GM19397 (cell line): ENCODE measurements at regions not wholly inside any gene's neighbourhood (a gene's known extent, or its start where the extent isn't known, plus 50 kb on each side); places are given as distances from the start of the nearest gene placed in this dataset.

Experiments used
- ATAC-seq: cut with Tn5 transposase; IDR thresholded peaks from one replicate; pipeline ENCODE4 v1.9.1; 2021; ENCODE audit warnings: mild to moderate bottlenecking, moderate library complexity; ENCODE audit not compliant: unreplicated experiment

DNA sequence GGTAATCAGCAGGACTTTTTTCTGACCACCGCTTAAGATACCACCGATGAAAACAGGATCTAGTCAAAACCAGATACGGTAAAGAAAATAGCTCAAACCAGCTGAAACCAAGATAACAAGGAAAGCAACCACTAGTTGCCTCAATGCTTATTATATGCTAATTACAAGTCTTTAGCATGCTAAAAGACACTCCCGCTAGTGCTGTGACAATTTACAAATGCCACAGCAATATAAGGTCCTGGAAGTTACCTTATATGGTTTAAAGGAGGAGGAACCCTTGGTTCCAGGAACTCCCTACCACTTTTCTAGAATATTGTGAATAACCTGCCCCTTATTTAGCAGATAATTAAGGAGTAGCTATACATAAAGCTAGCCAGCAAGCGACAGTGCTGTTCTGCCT lies 976.4 kb upstream of the SEL1L start:
- no peak for ATAC-seq

DNA sequence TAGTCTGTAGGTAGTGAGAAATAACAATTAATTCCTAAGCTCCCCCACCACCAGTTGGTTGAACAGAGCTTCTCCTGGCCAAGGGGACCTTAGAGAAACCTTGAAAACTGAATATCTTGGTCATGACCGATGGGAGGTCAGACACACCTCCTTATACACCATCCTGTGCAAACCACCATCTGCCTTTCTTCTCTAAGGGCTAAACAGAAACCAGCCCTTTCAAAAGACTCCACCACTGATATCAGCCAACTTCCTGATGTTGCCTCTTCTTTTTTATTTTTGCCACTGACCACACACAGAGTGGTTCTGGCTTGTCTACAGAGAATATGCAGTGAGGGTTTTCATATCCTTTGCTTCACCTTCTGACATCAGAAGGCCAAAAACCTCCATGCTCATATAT lies 977.7 kb upstream of the SEL1L start:
- no peak for ATAC-seq

DNA sequence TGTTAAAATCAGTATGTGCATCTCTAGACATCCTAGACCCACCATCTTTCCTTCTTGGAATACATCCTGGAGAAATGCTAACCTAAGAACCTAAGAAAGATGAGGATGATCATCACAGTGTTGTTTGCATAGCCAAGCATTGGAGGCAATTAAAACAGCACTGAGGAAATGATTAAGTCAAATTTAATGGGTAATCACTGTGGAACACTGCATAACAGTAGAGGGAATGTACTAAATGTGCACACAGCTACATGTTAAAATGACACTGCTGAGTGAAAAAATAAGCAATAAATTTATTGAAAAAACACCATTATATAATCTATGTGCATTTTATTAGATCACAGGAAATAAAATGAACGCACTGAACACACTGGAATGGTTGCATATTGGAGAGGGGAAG lies 987.1 kb upstream of the SEL1L start:
- no peak for ATAC-seq

DNA sequence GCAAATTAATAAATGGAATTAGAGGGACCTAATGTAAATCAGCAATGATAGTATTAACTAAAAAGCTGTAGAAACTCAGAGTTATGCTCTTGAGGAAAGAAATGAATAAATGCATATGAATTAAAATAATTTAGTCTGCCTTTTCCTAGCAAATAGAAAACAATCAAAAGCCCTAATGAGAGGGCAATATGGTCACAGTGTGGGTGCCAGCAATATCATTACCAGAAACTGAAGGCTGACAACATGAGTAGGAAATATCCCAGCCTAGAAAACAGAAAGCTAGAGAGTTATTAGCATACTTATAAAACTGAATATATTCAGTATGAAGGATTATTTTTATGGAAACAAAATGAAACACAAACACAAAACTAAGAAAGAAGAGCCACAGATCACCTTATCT lies 987.5 kb upstream of the SEL1L start:
- no peak for ATAC-seq

DNA sequence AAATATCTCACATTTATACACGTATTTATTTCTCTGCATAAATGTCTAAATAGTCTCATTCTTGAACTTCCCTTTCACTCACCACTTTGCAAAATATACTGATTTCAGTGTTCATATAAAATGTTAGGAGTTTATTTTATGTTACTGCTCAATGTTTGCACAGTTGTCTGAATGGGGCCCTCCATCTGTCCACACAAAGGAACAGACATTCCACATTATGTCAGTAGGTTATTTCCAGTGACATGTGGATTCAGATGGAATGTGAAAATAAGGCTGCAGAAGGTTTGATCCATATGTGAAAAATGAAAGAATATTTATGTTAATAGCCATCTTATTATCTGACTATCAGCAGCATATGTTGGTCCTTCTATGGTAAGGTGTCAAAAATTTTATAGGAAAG lies 994.4 kb upstream of the SEL1L start:
- no peak for ATAC-seq

DNA sequence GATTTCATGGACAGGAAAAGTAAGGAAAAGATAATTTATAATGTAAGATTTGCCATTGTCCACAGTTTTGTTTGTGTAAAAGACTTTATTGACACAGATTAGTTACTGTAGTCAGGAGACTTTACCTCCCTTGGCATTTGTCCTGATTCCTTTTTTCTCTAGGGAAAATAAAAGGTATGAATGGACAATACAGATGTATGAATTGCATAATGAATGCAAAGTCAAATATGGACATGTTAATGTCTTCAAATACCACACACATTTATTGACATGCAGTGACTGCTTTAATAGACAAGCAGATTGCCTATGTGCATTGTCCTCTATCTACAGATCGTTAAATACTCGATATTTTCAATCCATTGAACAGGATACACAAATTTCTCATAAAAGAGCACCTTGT lies 999.7 kb upstream of the SEL1L start:
- no peak for ATAC-seq

DNA sequence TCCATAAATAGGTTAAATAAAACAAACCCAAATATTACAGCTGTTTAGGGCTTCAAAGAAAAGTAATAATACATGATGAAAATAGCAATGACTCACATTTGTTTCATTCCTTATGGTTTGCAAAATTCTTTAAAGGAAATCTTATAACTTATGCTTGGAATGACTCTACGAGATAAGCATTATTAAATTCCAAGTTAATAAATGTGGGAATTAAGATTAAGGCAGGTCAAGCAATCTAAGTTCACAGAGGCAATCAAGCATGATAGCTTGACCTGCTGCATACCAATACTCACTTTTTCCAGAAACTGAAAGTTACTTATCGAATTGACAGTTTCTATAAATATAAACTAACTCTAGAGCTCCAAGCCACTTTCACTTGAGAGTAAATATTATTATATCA lies 1002.9 kb upstream of the SEL1L start:
- ATAC-seq: no peak

DNA sequence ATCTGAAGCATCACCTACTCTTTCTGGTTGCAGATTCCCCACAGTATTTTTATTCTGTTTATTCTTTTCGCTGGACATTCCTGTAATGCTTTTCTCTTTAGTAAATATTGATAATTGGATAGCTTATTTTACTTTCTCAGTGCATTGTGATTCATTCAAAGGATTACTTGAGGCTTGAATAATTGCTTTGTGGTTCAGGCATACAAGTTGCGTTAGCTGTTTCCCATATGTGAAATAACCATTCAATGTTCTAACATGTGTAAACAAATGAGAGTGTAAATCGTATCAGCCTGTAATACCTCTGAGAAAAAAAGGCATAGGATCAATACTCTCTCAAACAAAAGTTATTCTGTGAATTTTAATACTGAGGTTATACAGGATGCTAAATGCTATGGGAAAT lies 1004.2 kb upstream of the SEL1L start:
- ATAC-seq: no peak

DNA sequence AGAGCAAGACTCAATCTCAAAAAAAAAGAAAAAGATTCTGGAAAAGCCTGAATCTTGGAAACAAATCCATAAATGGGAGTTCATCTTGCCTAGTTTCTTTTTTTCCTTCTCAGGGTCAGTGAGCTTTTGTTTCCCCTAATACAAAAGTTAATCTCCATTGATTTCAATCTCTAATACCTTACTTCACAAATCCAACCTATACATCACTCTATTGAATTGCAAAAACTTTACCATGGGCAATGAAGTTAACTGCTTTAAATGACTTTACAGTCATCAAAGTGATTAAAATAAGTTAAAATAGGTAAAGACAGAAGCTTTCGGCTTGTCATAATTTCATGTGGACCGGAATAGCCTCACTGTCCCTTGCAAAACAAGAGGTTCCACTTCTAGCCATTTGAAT lies 1012.7 kb upstream of the SEL1L start:
- no peak for ATAC-seq

DNA sequence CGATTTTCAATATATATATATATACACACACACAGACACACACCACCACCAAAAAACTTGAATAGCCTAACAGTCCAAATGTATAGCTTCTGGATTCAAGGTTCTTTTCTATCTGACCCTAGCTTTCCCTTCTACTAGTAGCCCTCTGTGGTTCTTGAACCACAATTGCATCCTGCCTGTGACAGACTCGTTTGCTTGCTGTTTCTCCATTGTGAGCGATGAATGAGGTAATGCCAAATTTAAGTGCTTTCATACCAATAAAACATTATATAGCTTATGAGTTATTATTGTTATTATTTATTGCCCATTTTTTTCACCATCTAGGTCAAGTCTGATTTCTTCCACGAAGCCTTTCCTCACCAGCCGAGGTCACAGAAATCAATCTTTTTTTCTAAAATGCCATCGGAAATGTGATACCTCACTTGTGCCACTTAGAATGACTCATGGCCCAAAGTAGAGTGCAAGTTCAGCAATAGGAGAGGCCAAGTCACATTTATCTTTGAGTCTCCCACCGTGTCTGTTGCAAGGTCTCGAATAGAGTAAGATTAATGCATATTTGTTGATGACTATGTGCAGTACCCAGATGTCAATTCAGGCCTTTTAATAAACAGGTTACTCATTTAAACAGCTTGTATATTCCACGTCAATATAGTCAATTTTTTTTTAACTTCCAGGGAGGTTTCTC lies 1015.8 kb upstream of the SEL1L start:
- no peak for ATAC-seq

DNA sequence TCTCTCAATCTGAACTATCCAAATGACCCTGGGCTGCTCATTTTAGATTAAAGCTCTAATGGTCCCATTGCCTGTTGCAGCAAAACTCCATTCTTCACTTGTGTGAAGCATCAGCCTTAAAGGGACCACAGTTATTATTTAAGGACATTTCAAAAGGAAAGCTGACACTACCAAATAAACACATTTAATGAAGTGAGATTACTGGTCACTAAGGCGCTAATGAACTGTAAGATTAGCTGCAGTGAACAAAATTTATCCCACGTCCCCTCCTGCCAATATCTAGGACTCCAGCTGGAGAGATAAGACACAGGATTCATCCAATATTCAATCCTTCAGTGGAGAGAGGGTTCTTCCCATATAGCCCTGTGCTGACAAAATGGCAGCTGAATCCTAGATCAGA lies 1029.2 kb upstream of the SEL1L start:
- no peak for ATAC-seq

DNA sequence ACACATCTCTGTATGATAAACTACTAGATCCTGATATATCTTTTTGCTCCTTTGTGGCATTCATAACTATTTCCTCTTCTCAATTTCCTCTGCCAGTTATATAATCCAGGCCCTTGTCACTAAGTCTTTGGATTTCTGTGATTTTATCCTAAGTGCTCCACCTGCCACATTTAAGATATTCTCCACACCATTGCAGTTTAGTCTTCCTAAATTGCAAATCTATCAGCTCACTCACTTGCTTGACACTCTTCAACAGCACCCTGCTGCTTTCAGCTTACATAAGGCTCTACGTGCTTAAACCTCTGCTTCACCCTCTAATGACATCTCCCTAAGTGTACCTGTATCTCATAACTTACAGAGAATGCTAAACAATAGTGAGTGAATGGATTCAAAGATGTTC lies 1032.2 kb upstream of the SEL1L start:
- no peak for ATAC-seq

DNA sequence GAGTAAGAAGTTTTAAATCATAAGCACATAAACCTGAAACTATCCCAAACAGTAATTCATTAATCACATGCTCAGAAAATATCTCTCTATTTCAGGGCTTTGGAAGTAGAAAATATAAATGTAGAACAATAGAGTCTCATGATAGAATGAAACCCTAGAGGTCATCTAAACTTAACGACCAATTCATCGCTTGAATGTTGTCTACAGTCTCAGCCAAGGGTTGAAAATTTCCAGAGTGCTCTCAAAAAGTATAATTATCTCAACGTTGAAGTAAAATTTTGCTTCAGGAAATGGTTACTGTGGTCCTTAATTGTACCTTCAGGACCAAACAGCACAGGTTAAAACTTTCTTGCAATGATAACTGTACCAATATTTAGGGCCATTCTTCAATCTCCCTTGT lies 1053.6 kb upstream of the SEL1L start:
- no peak for ATAC-seq

DNA sequence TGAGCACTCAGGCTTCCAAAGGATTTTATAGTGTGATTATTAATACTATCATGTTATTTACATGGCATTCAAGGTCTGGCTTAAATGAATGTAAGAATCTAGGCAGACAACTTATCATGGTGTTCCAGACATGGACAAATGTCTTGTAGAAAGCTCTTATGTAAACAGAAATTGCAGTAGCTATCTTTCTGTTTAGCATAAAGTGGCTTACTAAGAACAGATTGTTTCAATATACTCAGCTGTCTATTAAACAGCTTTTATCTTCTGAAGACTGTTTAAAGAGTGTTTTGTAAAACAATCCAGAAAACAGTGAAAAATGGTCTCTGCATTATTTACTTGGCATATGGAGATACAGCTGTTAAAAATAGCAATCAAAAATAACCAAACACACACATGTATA lies 1061.8 kb upstream of the SEL1L start:
- no peak for ATAC-seq

DNA sequence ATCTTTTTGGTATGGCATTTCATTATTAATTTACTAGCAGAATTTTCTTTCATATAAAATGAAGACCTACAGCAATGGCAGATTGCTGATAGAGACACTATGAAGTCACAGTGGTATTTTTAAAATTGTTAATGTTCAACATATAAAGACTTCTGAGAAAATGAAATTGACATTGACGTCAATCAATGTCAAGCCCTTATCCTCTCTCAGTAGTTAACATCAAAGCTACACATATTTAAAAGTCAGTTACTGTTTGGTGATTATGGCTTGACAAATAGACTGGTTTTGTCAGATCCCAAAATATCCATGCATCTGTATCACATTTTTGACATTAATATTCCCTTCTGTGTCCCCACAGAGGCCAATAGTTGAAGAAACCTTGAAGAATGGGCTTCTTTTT lies 1069.1 kb upstream of the SEL1L start:
- ATAC-seq: no peak

DNA sequence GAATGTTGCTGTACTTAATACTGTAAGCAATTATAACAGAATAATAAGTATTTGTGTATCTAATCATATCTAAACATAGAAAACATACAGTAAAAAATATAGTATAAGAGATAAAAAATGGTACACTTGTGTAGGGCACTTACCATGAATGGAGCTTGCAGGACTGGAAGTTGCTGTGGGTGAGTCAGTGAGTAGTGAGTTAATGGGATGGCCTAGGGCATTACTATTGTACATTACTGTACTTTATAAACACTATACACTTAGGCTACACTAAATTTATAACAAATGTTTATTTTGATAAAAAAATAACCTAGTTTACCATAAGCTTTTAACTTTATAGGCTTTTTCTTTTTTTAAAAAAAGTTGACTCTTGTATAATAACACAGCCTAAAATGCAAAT lies 1071.2 kb upstream of the SEL1L start:
- ATAC-seq: no peak

DNA sequence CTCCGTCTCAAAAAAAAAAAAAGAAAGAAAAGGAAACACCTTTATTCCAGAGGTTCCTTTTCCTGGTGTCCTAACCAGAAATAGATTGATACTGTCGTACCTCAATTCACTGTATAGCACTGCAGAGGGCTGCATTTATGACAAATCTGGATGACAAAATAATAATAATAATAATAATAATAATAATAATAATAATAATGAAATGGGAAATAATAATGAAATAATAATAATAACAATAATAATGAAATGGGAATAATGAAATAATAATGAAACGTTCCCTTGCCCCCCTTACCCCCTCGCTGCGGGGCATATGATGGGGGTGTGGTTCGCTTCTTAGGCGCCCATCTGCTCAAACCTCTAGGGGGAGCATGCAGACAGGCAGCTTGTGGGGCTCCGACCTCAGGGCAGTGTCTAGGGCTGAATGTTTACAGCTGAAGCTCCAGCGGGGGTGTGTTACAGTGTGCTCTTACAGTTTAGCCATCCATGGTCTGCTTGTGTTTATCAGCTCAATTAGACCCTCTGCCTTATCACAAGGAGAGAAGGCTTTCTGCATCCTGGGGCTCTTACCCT lies 1088.3 kb upstream of the SEL1L start:
- no peak for ATAC-seq

DNA sequence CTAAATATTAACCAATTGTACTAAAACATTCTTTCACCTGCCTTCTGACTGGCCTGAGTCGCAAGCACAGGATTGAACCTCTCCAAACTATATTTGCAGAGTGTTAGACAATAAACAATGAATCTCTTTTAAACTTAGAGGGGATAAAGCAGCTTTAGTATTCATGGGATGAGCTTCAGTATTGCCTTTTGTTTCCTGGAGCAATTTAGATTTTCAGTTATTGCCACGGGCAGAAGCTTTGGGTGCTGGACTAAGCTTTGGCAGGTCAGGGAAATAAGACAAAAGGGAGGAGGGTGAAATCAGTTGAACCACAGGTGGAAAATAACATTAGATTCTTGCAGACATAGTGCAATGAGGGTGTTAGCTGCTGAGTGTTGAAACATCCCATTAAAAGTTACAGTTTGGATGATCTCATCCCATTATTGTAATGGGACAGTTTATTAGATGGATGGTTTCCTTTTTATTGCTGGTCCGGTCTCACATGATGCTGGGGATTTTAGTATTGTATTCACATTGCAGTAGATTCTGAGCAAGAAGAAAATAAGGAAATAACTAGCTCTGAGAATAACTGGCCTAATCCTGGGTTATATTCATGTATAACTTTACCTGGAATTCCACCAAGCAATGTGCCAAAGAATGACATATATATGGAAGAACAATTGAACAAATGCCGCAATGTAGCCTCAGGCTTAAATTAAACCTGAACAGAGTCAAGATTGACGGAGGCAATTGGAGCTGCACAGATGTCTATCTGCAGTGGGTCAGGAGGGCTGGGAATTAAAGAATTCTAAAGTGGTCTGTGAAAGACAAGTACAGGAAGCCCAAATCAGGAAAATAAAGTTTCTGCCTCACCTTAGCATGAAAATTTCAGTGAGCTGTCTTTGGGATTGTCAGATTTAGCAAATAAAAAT lies 1092.8 kb upstream of the SEL1L start:
- no peak for ATAC-seq

DNA sequence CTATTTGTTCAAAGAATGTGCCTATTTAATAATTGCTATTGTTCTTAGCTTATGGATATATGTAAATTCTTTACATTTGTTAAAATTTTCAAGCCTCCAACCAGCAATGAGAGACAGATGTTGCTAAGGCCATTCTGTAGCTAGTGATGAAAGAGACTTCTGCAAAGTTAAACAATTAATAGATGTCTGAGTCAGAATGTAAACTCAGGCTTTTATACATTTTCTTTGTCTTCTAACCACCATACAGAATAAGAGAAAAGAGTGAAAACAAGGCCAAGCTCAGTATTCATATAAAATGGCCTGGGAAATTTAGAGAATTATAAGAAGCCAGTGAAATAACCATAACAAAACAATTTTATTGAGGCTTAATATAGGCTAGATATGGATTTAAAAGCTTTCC lies 1102.3 kb upstream of the SEL1L start:
- ATAC-seq: no peak

DNA sequence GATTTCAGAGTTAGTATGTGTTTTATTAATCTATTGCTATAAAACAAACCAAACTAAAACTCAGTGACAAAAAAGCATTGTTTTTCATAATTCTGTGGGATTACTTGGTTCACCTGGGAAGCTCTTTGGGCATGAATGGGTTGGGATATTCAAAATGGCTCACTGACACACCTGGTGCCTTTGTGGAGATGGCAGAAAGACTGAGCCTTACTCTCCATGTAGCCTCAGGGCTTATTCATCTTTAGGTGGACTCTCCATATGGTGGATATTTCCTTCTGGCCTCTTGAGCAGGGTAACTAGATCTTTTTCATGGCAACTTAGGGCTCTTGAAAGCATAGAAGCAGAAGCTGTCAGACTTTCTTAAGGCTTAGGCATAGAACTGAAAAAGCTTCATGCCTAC lies 1102.8 kb upstream of the SEL1L start:
- no peak for ATAC-seq

DNA sequence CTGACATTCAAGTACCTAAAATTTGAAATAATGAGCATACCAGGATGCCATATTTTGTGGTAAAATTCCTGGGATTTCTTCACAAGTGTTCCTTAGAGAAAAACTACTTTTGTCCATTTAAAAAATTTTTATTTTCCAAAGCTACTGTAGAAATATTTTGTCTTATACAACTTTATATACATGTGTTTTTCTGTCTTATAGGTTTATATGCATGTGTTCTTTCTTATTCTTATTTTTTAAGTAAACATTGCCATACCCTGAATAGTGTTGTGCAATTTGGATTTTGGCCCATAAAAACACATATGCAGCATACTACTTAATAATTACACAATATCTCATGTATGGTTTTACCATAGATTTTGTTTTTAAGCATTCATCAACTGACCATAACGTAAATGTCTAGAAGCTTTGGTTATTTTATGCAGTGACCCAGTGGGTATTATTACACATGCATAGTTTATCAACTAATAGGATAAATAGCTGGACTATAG lies 1107.4 kb upstream of the SEL1L start:
- ATAC-seq: no peak

DNA sequence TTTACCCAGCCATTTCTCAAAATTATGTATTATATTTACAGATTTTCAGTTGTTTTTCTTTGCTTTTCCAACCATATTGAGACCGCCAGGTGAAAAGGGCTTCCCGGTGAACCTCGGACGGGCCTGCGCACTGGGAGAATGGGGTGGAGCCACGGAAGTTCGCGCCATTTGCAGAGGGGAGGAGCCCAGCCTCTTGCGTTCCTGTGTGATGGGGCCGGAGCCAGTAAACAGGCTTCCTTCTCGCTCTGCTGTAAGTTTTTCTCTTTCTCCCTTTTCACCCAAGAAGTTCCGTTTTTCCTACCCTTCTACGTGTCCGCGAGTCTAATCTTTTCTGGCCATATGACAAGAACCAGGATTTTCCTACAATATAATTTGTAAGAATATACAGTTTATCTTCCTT lies 1108.8 kb upstream of the SEL1L start:
- no peak for ATAC-seq
